Testis (tissue), 2 donors: ENCODE measurements at regions not wholly inside any gene's neighbourhood (a gene's known extent, or its start where the extent isn't known, plus 50 kb on each side); places are given as distances from the start of the nearest gene placed in this dataset.

Experiments
- POLR2A ChIP-seq: fragments of 450-650 bp; IDR thresholded peaks from one replicate; pipeline ENCODE4 v1.6.1; 2017; ENCODE audit warnings: antibody characterized with exemption, mild to moderate bottlenecking, moderate library complexity
- TF ChIP-seq, protein P1 (sequence below), 3 experiments: fragments of 450-650 bp in 2 of 3; fragments of 200-600 bp in 1 of 3; sonication (generic) in 1 of 3; IDR thresholded peaks; one replicate each; pipeline ENCODE4 v1.5.1; 2016 to 2019; ENCODE audit warnings: antibody characterized with exemption in 3 of 3, mild to moderate bottlenecking in 2 of 3, moderate library complexity in 1 of 3

DNA sequence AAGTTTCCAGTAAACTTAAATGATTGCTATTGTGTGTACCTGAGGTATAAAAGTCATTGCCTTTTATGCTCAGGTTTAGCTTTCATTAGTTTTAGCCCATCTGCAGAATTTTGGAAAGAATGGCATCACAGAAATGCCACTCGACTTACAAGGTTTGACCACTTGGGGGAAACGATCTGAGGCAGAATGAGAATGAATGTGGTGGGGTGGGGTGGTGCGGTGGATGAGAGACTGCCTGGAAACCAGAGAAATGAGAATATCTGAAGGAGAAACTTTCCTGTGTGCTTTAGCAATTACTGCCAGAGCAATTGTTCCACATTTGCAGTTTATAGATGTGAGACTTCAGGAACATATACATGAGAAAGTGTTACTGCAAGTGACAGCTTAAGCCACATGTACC is 225.4 kb upstream of the PDE3A start:
- TF ChIP-seq, protein P1, sequence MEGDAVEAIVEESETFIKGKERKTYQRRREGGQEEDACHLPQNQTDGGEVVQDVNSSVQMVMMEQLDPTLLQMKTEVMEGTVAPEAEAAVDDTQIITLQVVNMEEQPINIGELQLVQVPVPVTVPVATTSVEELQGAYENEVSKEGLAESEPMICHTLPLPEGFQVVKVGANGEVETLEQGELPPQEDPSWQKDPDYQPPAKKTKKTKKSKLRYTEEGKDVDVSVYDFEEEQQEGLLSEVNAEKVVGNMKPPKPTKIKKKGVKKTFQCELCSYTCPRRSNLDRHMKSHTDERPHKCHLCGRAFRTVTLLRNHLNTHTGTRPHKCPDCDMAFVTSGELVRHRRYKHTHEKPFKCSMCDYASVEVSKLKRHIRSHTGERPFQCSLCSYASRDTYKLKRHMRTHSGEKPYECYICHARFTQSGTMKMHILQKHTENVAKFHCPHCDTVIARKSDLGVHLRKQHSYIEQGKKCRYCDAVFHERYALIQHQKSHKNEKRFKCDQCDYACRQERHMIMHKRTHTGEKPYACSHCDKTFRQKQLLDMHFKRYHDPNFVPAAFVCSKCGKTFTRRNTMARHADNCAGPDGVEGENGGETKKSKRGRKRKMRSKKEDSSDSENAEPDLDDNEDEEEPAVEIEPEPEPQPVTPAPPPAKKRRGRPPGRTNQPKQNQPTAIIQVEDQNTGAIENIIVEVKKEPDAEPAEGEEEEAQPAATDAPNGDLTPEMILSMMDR (IDR thresholded peaks at IDR 0.05), result no peak
- TF ChIP-seq POLR2A, result no peak
